GM10266 (cell line): ENCODE measurements at regions not wholly inside any gene's neighbourhood (a gene's known extent, or its start where the extent isn't known, plus 50 kb on each side); places are given as distances from the start of the nearest gene placed in this dataset.
"Not testable (repeated sequence)": the region's sequence is repeated elsewhere in the genome, so short reads cannot be mapped to it uniquely, and the experiment has no call there.

Experiments
- DNase-seq: peaks from one replicate; pipeline ENCODE4 v3.0.0; 2012; ENCODE audit errors: extremely low spot score
- CTCF ChIP-seq: IDR thresholded peaks from 2 replicates; pipeline ENCODE4 v1.5.1; 2012; ENCODE audit warnings: mild to moderate bottlenecking, low read depth; ENCODE audit not compliant: control insufficient read depth, insufficient read depth; ENCODE audit errors: missing control alignments

GRCh38 chr14:105883066-105884005, 357.0 kb downstream of the TMEM121 start:
- DNase-seq = peak; percentile 0
- TF ChIP-seq CTCF = no peak

- DNase-seq = not testable (repeated sequence)
Observed at GRCh38 chr14:105884192-105884807, 357.9 kb downstream of the TMEM121 start.

GRCh38 chr14:105884808-105885281, 358.5 kb downstream of the TMEM121 start:
- TF ChIP-seq CTCF = no peak
- DNase-seq = peak; percentile 6

- peak; percentile 13 for DNase-seq
- no peak for TF ChIP-seq CTCF
Observed at GRCh38 chr14:105885561-105886320, 359.4 kb downstream of the TMEM121 start.

GRCh38 chr14:105886791-105887191, 360.4 kb downstream of the TMEM121 start:
- not testable (repeated sequence) for DNase-seq

- TF ChIP-seq CTCF = no peak
- peak; percentile 4 for DNase-seq
Observed at GRCh38 chr14:105887692-105888091, 361.3 kb downstream of the TMEM121 start.

- no peak for TF ChIP-seq CTCF
- peak; percentile 1 for DNase-seq
Observed at GRCh38 chr14:105888151-105888550, 361.8 kb downstream of the TMEM121 start.
